ENCODE measurements at regions not wholly inside any gene's neighbourhood (a gene's known extent, or its start where the extent isn't known, plus 50 kb on each side); places are given as distances from the start of the nearest gene placed in this dataset.
"Not testable (repeated sequence)": the region's sequence is repeated elsewhere in the genome, so short reads cannot be mapped to it uniquely, and the experiment has no call there.

DNA sequence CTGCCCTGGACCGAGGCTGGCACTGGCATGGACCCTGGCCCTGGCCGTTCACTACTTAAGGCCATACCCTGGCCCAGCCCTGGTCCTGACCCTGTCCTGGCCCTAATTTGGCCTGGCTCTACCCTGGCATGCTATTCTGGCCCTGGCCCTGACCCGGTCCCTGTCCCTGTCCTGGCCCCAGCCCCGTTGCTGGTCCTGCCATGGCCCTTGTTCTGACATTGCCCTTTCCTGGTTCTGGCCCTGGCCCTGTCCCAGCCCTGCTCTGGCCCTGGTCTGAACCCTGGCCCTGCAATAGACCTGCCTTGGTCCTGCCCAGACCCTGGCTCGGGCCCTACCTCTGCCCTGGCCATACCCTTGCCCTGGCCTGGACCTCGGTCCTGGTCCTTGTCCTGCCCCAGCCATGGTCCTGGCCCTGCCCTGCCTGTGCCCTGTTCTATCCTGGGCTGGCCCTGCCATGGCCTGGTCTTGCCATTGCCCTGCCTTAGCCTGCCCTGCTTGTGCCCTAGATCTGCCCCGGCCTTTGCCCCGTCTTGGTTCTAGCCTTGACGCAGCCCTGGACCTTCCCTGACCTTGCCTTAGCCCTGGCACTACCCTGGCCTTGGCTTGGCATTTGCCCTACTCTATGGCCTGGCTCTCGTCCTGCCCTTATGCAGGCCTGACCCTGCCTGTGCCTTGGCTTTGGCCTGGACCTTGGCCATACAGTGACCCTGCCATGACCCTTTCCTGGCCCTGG lies 237.2 kb downstream of the GOLGA6L6 start:
- TF ChIP-seq, protein P1, sequence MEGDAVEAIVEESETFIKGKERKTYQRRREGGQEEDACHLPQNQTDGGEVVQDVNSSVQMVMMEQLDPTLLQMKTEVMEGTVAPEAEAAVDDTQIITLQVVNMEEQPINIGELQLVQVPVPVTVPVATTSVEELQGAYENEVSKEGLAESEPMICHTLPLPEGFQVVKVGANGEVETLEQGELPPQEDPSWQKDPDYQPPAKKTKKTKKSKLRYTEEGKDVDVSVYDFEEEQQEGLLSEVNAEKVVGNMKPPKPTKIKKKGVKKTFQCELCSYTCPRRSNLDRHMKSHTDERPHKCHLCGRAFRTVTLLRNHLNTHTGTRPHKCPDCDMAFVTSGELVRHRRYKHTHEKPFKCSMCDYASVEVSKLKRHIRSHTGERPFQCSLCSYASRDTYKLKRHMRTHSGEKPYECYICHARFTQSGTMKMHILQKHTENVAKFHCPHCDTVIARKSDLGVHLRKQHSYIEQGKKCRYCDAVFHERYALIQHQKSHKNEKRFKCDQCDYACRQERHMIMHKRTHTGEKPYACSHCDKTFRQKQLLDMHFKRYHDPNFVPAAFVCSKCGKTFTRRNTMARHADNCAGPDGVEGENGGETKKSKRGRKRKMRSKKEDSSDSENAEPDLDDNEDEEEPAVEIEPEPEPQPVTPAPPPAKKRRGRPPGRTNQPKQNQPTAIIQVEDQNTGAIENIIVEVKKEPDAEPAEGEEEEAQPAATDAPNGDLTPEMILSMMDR (conservative IDR thresholded peaks at IDR 0.05; ENCODE audit: low read depth, low read length), result not testable (repeated sequence)
- TF ChIP-seq FOS (IDR thresholded peaks at IDR 0.05; ENCODE audit: low read depth, low read length); NFE2L2 (IDR thresholded peaks at IDR 0.05; ENCODE audit: low read depth, low read length); POLR2A (IDR thresholded peaks at IDR 0.05; ENCODE audit: low read depth, low read length); BHLHE40 (IDR thresholded peaks at IDR 0.05; ENCODE audit: low read depth, low read length); RCOR1 (IDR thresholded peaks at IDR 0.05; ENCODE audit: insufficient replicate concordance, low read length); MAFK (IDR thresholded peaks at IDR 0.05; ENCODE audit: low read depth, low read length); SMC3 (IDR thresholded peaks at IDR 0.05; ENCODE audit: low read depth, low read length); MXI1 (IDR thresholded peaks at IDR 0.05; ENCODE audit: borderline replicate concordance, low read depth, low read length); MAZ (IDR thresholded peaks at IDR 0.05; ENCODE audit: borderline replicate concordance, low read depth, low read length); RFX5 (IDR thresholded peaks at IDR 0.05; ENCODE audit: low read depth, low read length); CHD1 (IDR thresholded peaks at IDR 0.05; ENCODE audit: low read depth, low read length): not testable (repeated sequence)
- TF ChIP-seq, protein P2, sequence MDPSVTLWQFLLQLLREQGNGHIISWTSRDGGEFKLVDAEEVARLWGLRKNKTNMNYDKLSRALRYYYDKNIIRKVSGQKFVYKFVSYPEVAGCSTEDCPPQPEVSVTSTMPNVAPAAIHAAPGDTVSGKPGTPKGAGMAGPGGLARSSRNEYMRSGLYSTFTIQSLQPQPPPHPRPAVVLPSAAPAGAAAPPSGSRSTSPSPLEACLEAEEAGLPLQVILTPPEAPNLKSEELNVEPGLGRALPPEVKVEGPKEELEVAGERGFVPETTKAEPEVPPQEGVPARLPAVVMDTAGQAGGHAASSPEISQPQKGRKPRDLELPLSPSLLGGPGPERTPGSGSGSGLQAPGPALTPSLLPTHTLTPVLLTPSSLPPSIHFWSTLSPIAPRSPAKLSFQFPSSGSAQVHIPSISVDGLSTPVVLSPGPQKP (IDR thresholded peaks at IDR 0.05; ENCODE audit: borderline replicate concordance, low read depth, low read length), result not testable (repeated sequence)
- TF ChIP-seq, protein P3, sequence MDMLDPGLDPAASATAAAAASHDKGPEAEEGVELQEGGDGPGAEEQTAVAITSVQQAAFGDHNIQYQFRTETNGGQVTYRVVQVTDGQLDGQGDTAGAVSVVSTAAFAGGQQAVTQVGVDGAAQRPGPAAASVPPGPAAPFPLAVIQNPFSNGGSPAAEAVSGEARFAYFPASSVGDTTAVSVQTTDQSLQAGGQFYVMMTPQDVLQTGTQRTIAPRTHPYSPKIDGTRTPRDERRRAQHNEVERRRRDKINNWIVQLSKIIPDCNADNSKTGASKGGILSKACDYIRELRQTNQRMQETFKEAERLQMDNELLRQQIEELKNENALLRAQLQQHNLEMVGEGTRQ (IDR thresholded peaks at IDR 0.05; ENCODE audit: low read depth, low read length), result not testable (repeated sequence)
